ENCODE measurements at regions not wholly inside any gene's neighbourhood (a gene's known extent, or its start where the extent isn't known, plus 50 kb on each side); places are given as distances from the start of the nearest gene placed in this dataset.
"Not testable (repeated sequence)": the region's sequence is repeated elsewhere in the genome, so short reads cannot be mapped to it uniquely, and the experiment has no call there.

GRCh38 chrX:39401483-39402110 is 600.3 kb downstream of the MID1IP1 start:
- DNase-seq: no peak

- no peak for DNase-seq
Measured at GRCh38 chrX:39402158-39402557, 600.9 kb downstream of the MID1IP1 start.

- no peak for DNase-seq
Measured at GRCh38 chrX:39406799-39407198, 605.5 kb downstream of the MID1IP1 start.

GRCh38 chrX:39409246-39409917 is 608.1 kb downstream of the MID1IP1 start:
- no peak for DNase-seq

GRCh38 chrX:39414290-39414854 is 613.1 kb downstream of the MID1IP1 start:
- DNase-seq: no peak

GRCh38 chrX:39416547-39417260 is 615.4 kb downstream of the MID1IP1 start:
- DNase-seq: no peak

- no peak for DNase-seq
Measured at GRCh38 chrX:39418254-39418704, 617.0 kb downstream of the MID1IP1 start.

- peak; percentile 79 for DNase-seq
Measured at GRCh38 chrX:39418731-39419638, 617.7 kb downstream of the MID1IP1 start.

GRCh38 chrX:39421006-39421405 is 619.7 kb downstream of the MID1IP1 start:
- no peak for DNase-seq

GRCh38 chrX:39425124-39425806 is 624.0 kb downstream of the MID1IP1 start:
- no peak for DNase-seq

GRCh38 chrX:39426101-39426500 is 624.8 kb downstream of the MID1IP1 start:
- DNase-seq: no peak

GRCh38 chrX:39427492-39427891 is 626.2 kb downstream of the MID1IP1 start:
- peak; percentile 32 to 39 for DNase-seq

- no peak for DNase-seq
Measured at GRCh38 chrX:39427906-39428305, 626.6 kb downstream of the MID1IP1 start.

- DNase-seq: no peak
Measured at GRCh38 chrX:39430551-39430950, 629.3 kb downstream of the MID1IP1 start.

GRCh38 chrX:39431893-39432292 is 630.6 kb downstream of the MID1IP1 start:
- DNase-seq: no peak

- DNase-seq: not testable (repeated sequence)
Measured at GRCh38 chrX:39434671-39435070, 633.4 kb downstream of the MID1IP1 start.

GRCh38 chrX:39436538-39436937 is 635.3 kb downstream of the MID1IP1 start:
- not testable (repeated sequence) for DNase-seq

- no peak for DNase-seq
Measured at GRCh38 chrX:39437670-39438441, 636.6 kb downstream of the MID1IP1 start.

- DNase-seq: no peak
Measured at GRCh38 chrX:39438603-39439602, 637.6 kb downstream of the MID1IP1 start.

Data from right lung (tissue), 2 donors.